GM18867 (cell line): ENCODE measurements at regions not wholly inside any gene's neighbourhood (a gene's known extent, or its start where the extent isn't known, plus 50 kb on each side); places are given as distances from the start of the nearest gene placed in this dataset.

Source experiments
- ATAC-seq: cut with Tn5 transposase; IDR thresholded peaks from one replicate; pipeline ENCODE4 v1.9.1; 2021; ENCODE audit warnings: mild to moderate bottlenecking, moderate library complexity; ENCODE audit not compliant: unreplicated experiment

- no peak for ATAC-seq
These were observed 202.8 kb upstream of the ZNF536 start for GRCh38 chr19:30169196-30169900.

- ATAC-seq = no peak
These were observed 202.1 kb upstream of the ZNF536 start for GRCh38 chr19:30170081-30170480.

- ATAC-seq = no peak
These were observed 201.6 kb upstream of the ZNF536 start for GRCh38 chr19:30170495-30171137.

GRCh38 chr19:30171138-30171635 is 201.0 kb upstream of the ZNF536 start:
- ATAC-seq = no peak

- no peak for ATAC-seq
These were observed 200.2 kb upstream of the ZNF536 start for GRCh38 chr19:30171795-30172612.

- ATAC-seq = no peak
These were observed 199.5 kb upstream of the ZNF536 start for GRCh38 chr19:30172613-30173242.

GRCh38 chr19:30173593-30174356 is 198.4 kb upstream of the ZNF536 start:
- ATAC-seq = no peak

GRCh38 chr19:30174357-30174645 is 197.9 kb upstream of the ZNF536 start:
- no peak for ATAC-seq

- no peak for ATAC-seq
These were observed 197.4 kb upstream of the ZNF536 start for GRCh38 chr19:30174791-30175190.

GRCh38 chr19:30175987-30176386 is 196.2 kb upstream of the ZNF536 start:
- no peak for ATAC-seq

GRCh38 chr19:30178721-30179402 is 193.3 kb upstream of the ZNF536 start:
- ATAC-seq = no peak

GRCh38 chr19:30180691-30181090 is 191.5 kb upstream of the ZNF536 start:
- no peak for ATAC-seq

GRCh38 chr19:30183807-30184490 is 188.2 kb upstream of the ZNF536 start:
- no peak for ATAC-seq

GRCh38 chr19:30202060-30202600 is 170.1 kb upstream of the ZNF536 start:
- no peak for ATAC-seq

- no peak for ATAC-seq
These were observed 167.5 kb upstream of the ZNF536 start for GRCh38 chr19:30204721-30205120.

- no peak for ATAC-seq
These were observed 166.0 kb upstream of the ZNF536 start for GRCh38 chr19:30206187-30206586.

GRCh38 chr19:30207357-30207756 is 164.8 kb upstream of the ZNF536 start:
- ATAC-seq = no peak

- ATAC-seq = no peak
These were observed 163.6 kb upstream of the ZNF536 start for GRCh38 chr19:30208436-30209060.
